Fibroblast of the conjunctiva (primary cell): ENCODE measurements at regions not wholly inside any gene's neighbourhood (a gene's known extent, or its start where the extent isn't known, plus 50 kb on each side); places are given as distances from the start of the nearest gene placed in this dataset.

Experiments
- DNase-seq: peaks from one replicate; pipeline ENCODE4 v3.0.0-alpha.2; 2010; ENCODE audit warnings: low read depth

DNA sequence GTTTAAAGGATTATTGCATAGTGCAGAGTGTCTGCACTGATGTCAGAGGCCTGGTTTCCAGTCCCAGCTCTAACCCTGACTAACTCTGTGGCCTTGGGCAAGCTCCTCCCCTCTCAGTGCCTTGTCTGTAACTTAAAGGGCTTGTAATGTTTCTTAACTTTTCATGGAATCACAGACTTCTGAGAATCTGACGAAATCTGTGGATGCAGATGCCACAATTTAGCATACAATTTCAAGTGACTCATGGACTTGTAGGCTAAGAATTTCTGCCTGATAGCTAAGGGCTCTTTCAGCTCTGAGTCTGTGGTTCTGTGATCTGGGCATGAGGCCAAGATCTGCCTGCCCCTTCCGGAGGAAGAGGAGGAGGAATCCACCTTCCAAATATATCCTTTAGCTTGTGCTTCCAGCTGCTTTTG lies 236.9 kb downstream of the AR start:
- DNase-seq, result peak; percentile 93

DNA sequence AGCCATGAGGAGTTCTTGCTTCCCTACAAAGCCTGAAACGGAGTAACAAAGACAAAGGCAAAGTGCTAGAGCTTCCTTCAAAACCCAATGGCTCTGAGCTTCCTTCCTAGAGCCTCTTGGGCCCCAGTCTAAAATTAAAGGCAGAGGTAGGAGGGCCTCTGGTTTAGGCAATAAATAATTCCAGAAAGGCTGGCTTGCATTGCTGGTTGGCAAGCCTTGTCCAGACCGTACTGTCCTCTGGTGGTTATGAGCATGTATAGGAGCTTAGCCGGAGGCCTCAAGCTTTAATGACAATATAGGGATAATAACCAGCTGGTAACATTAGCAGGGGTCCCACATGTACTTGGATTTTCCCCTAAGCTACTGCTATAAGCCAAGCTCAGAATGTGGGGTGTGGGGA lies 237.3 kb downstream of the AR start:
- DNase-seq, result peak; percentile 49

DNA sequence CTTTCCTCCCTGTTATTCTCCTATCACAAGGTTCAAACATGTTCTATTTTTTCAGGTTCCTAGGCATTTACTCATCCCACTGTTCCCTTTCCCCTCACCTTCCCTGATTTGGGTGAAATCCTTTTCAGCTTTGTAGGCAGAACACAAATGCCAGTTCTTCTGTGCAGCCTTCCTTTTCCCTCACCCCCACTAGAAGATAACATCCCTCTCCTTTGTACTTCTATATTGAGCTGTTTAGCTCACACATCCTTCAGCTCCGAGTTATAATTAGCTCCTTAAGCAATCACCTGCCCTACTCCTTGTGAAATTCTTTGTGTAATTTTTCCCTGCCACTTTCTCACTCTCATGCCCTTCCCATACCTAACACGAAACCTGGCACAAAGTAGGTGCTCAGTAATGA lies 240.9 kb downstream of the AR start:
- no peak for DNase-seq

DNA sequence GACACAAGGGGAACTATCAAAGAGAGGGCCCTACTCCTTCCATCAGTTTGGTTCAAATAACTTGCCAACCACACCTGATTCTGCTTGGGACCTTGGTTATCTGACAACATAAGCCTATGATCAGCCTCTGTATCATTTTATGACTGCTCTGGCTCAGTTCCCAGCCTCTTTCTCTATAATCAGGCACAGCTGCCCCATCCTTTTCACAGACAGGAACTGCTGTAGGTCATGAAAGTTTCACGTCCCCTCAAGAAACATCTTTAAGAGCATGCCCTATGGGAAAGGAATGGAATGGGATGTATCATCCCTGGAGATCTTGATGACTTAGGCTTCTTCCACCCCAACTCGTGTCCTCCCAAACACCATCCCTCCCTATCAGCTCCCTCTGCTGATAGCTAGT lies 243.4 kb downstream of the AR start:
- DNase-seq, result no peak

DNA sequence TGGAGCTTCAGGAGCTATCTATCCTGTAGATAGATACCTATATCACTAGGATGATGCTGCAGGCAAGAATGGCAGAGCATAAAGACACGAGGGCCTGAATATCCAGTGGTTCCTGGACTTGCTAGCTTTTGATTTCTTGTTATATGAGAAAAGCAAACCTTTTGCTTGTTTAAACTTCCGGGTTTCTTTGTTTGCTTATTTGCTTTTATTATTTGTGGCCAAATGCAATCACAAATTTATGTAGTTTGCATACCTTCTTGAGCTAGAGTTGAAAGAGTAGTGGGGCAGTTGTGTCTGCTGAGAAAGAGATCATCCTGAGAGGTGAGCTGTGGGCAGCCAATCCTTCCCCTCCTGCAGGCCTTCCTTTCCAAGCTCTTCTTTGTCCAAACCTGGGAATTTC lies 245.7 kb downstream of the AR start:
- no peak for DNase-seq
